HG03457 (cell line): ENCODE measurements at regions not wholly inside any gene's neighbourhood (a gene's known extent, or its start where the extent isn't known, plus 50 kb on each side); places are given as distances from the start of the nearest gene placed in this dataset.
A peak's percentile ranks its signal among the peaks of the same experiment; 100 is the strongest.
"Not testable (repeated sequence)": the region's sequence is repeated elsewhere in the genome, so short reads cannot be mapped to it uniquely, and the experiment has no call there.

Source experiments
- ATAC-seq: cut with Tn5 transposase; IDR thresholded peaks from one replicate; pipeline ENCODE4 v1.9.1; 2021; ENCODE audit warnings: moderate number of reproducible peaks; ENCODE audit not compliant: unreplicated experiment

GRCh38 chr4:38377195-38377594 is 286.8 kb upstream of the KLF3 start:
- no peak for ATAC-seq

GRCh38 chr4:38378478-38378877 is 285.5 kb upstream of the KLF3 start:
- ATAC-seq = no peak

GRCh38 chr4:38381788-38382187 is 282.2 kb upstream of the KLF3 start:
- ATAC-seq = no peak

- no peak for ATAC-seq
These were observed 281.5 kb upstream of the KLF3 start for GRCh38 chr4:38382520-38382919.

GRCh38 chr4:38383646-38384121 is 280.3 kb upstream of the KLF3 start:
- ATAC-seq = no peak

GRCh38 chr4:38385093-38386004 is 278.6 kb upstream of the KLF3 start:
- no peak for ATAC-seq

- no peak for ATAC-seq
These were observed 277.9 kb upstream of the KLF3 start for GRCh38 chr4:38386005-38386551.

- ATAC-seq = no peak
These were observed 277.3 kb upstream of the KLF3 start for GRCh38 chr4:38386654-38387188.

- no peak for ATAC-seq
These were observed 276.7 kb upstream of the KLF3 start for GRCh38 chr4:38387348-38387747.

- no peak for ATAC-seq
These were observed 276.2 kb upstream of the KLF3 start for GRCh38 chr4:38387819-38388218.

GRCh38 chr4:38388907-38389306 is 275.1 kb upstream of the KLF3 start:
- not testable (repeated sequence) for ATAC-seq

GRCh38 chr4:38390969-38391545 is 272.9 kb upstream of the KLF3 start:
- no peak for ATAC-seq

- ATAC-seq = no peak
These were observed 271.7 kb upstream of the KLF3 start for GRCh38 chr4:38392223-38392855.

- no peak for ATAC-seq
These were observed 267.9 kb upstream of the KLF3 start for GRCh38 chr4:38396091-38396490.

GRCh38 chr4:38396845-38397547 is 267.0 kb upstream of the KLF3 start:
- ATAC-seq = no peak

- ATAC-seq = no peak
These were observed 263.1 kb upstream of the KLF3 start for GRCh38 chr4:38400946-38401345.

GRCh38 chr4:38406243-38406642 is 257.8 kb upstream of the KLF3 start:
- ATAC-seq = no peak

- ATAC-seq = no peak
These were observed 254.1 kb upstream of the KLF3 start for GRCh38 chr4:38409852-38410251.

GRCh38 chr4:38411092-38411491 is 252.9 kb upstream of the KLF3 start:
- ATAC-seq = peak; percentile 84

- ATAC-seq = no peak
These were observed 251.9 kb upstream of the KLF3 start for GRCh38 chr4:38411981-38412536.
